ENCODE measurements at regions not wholly inside any gene's neighbourhood (a gene's known extent, or its start where the extent isn't known, plus 50 kb on each side); places are given as distances from the start of the nearest gene placed in this dataset.

DNA sequence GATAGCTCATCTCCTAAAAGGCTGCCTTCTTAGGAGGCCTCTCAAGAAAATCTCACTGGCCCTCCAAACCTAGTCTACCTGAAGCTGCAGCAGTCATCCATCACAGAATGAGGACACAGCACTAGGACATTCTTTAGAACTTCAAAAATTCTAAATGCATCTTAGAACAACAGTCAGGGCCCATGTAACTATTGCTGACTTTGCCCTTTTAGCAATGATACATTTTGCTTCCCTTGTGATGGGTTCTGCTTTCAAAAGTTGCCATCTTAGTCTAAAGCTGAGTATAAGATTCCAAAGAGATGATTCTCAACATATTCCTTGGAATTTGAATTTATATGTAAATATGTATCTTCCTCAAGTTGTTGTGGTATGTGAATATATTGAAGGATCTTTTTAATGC, 793.0 kb downstream of the RAB28 start:
- no peaks in the 10 kb centered on the region for H3K9me3 ChIP-seq
- DNase-seq (no peak), ATAC-seq (no peak)
- no peak overlapping the region for H3K4me3 ChIP-seq
- H3K27ac ChIP-seq: no peak overlapping the region
- intact Hi-C loops (cut with DNase I): no loop called here
- TF ChIP-seq CTCF (IDR thresholded peaks at IDR 0.05): no peak
- no peaks in the 10 kb centered on the region for H3K4me1 ChIP-seq
- H3K36me3 ChIP-seq (ENCODE audit: insufficient read depth in 1 of 2, low read depth in 1 of 2): no peaks in the 10 kb centered on the region
- H3K27me3 ChIP-seq (ENCODE audit: insufficient read depth in 3 of 3, low read length in 2 of 3): no peaks in the 10 kb centered on the region

DNA sequence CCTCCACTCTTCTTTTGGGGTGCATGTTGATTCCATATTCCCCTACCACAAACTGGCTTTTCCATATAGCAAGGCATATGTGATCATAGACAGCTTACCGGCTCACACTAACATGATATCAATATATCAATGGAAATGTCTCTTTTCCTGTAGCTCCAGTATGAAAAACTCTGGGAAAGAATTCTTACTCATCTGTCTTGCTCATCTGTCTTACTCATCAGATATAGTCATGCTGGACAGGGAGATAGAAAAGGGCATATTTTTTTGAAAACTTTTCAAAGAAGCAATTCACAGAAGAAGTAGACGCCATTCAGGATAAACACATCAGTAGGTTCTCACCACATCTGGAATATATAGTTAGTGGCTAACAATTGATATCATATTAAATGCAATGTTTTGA, 794.7 kb downstream of the RAB28 start:
- intact Hi-C loops (cut with DNase I): no loop called here
- no peaks in the 10 kb centered on the region for H3K27me3 ChIP-seq (ENCODE audit: insufficient read depth in 3 of 3, low read length in 2 of 3)
- H3K9me3 ChIP-seq: no peaks in the 10 kb centered on the region
- H3K4me1 ChIP-seq: no peaks in the 10 kb centered on the region
- no peak for TF ChIP-seq CTCF (IDR thresholded peaks at IDR 0.05)
- DNase-seq: no peak
- H3K4me3 ChIP-seq: no peak overlapping the region
- H3K36me3 ChIP-seq (ENCODE audit: insufficient read depth in 1 of 2, low read depth in 1 of 2): no peaks in the 10 kb centered on the region
- WGBS, 3 donors: 88 to 97% (median 91%) methylated on average over 2 of the region's 2 CpGs
- H3K27ac ChIP-seq: no peak overlapping the region
- ATAC-seq: no peak

DNA sequence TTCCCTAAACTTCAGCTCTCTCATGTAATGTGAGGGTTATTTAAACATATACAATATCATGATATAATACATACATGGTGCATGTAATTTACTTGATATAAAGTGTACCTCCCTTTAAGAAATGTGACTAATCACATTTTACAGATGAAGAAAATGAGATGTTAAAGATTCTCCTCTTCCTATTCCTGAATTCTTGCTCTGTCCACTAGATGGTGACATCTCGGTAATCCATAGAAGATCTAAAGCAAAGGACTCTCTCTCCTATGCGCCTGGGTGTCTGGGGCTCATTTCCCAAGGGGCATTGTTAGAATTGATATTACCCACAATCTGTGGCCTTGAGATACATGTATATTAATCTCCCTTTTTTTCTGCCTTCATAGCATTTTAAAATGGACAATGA, 804.9 kb downstream of the RAB28 start:
- 43 to 46% (median 44%) methylated on average over 2 of the region's 2 CpGs for WGBS, 3 donors
- intact Hi-C loops (cut with DNase I): no loop called here
- no peak for TF ChIP-seq CTCF (IDR thresholded peaks at IDR 0.05)

GRCh38 chr4:12674184-12674583, 810.0 kb downstream of the RAB28 start:
- Histone ChIP-seq H3K27me3 (ENCODE audit: insufficient read depth in 3 of 3, low read length in 2 of 3) (no peaks in the 10 kb centered on the region), H3K9me3 (peaks cover 9% of the 10 kb centered on the region), H3K4me3 (no peak overlapping the region), H3K36me3 (ENCODE audit: insufficient read depth in 1 of 2, low read depth in 1 of 2) (no peaks in the 10 kb centered on the region), H3K4me1 (no peaks in the 10 kb centered on the region), H3K27ac (no peak overlapping the region)
- ATAC-seq (no peak), DNase-seq (no peak)
- intact Hi-C loops (cut with DNase I): no loop called here
- TF ChIP-seq CTCF (IDR thresholded peaks at IDR 0.05): no peak

More for the DNA sequence above, 804.9 kb downstream of the RAB28 start:
- no peaks in the 10 kb centered on the region for H3K4me1 ChIP-seq
- H3K36me3 ChIP-seq (ENCODE audit: insufficient read depth in 1 of 2, low read depth in 1 of 2): no peaks in the 10 kb centered on the region
- H3K27me3 ChIP-seq (ENCODE audit: insufficient read depth in 3 of 3, low read length in 2 of 3): no peaks in the 10 kb centered on the region
- no peak for ATAC-seq
- no peak for DNase-seq
- no peak overlapping the region for H3K27ac ChIP-seq
- H3K4me3 ChIP-seq: no peak overlapping the region
- H3K9me3 ChIP-seq: peaks cover 6% of the 10 kb centered on the region

- ATAC-seq: no peak
- Histone ChIP-seq H3K36me3 (ENCODE audit: insufficient read depth in 1 of 2, low read depth in 1 of 2) (no peaks in the 10 kb centered on the region), H3K4me1 (no peaks in the 10 kb centered on the region), H3K9me3 (peaks cover 9% of the 10 kb centered on the region), H3K27me3 (ENCODE audit: insufficient read depth in 3 of 3, low read length in 2 of 3) (no peaks in the 10 kb centered on the region), H3K27ac (no peak overlapping the region), H3K4me3 (no peak overlapping the region)
- TF ChIP-seq CTCF (IDR thresholded peaks at IDR 0.05): no peak
- DNase-seq: no peak
- WGBS, 3 donors: 64 to 79% (median 71%) methylated on average over 4 of the region's 4 CpGs
- intact Hi-C loops (cut with DNase I): no loop called here
These were observed 811.8 kb downstream of the RAB28 start for GRCh38 chr4:12672303-12672702.
